HG03103 (cell line): ENCODE measurements at regions not wholly inside any gene's neighbourhood (a gene's known extent, or its start where the extent isn't known, plus 50 kb on each side); places are given as distances from the start of the nearest gene placed in this dataset.
"Not testable (repeated sequence)": the region's sequence is repeated elsewhere in the genome, so short reads cannot be mapped to it uniquely, and the experiment has no call there.

Experiments used
- ATAC-seq: cut with Tn5 transposase; IDR thresholded peaks from one replicate; pipeline ENCODE4 v1.9.1; 2021; ENCODE audit warnings: low read depth; ENCODE audit not compliant: unreplicated experiment

GRCh38 chr20:4635781-4636180 lies 50.5 kb upstream of the PRNP start:
- no peak for ATAC-seq

- ATAC-seq: no peak
Measured at GRCh38 chr20:4635342-4635741, 50.9 kb upstream of the PRNP start.

- no peak for ATAC-seq
Measured at GRCh38 chr20:4633780-4634179, 52.5 kb upstream of the PRNP start.

GRCh38 chr20:4633379-4633778 lies 52.9 kb upstream of the PRNP start:
- no peak for ATAC-seq

GRCh38 chr20:4632876-4633275 lies 53.4 kb upstream of the PRNP start:
- ATAC-seq: no peak

GRCh38 chr20:4626228-4626627 lies 60.0 kb upstream of the PRNP start:
- ATAC-seq: no peak

- no peak for ATAC-seq
Measured at GRCh38 chr20:4625687-4626086, 60.6 kb upstream of the PRNP start.

GRCh38 chr20:4624675-4625336 lies 61.5 kb upstream of the PRNP start:
- ATAC-seq: not testable (repeated sequence)

- not testable (repeated sequence) for ATAC-seq
Measured at GRCh38 chr20:4619144-4619543, 67.1 kb upstream of the PRNP start.

GRCh38 chr20:4617484-4617883 lies 68.8 kb upstream of the PRNP start:
- ATAC-seq: no peak

- no peak for ATAC-seq
Measured at GRCh38 chr20:4617019-4617418, 69.2 kb upstream of the PRNP start.

GRCh38 chr20:4613718-4614620 lies 72.3 kb upstream of the PRNP start:
- peak; percentile 67 for ATAC-seq

- no peak for ATAC-seq
Measured at GRCh38 chr20:4613184-4613583, 73.1 kb upstream of the PRNP start.

GRCh38 chr20:4610871-4611270 lies 75.4 kb upstream of the PRNP start:
- no peak for ATAC-seq

GRCh38 chr20:4609511-4609910 lies 76.7 kb upstream of the PRNP start:
- ATAC-seq: no peak

GRCh38 chr20:4608861-4609260 lies 77.4 kb upstream of the PRNP start:
- ATAC-seq: no peak

GRCh38 chr20:4607287-4607713 lies 79.0 kb upstream of the PRNP start:
- no peak for ATAC-seq

- no peak for ATAC-seq
Measured at GRCh38 chr20:4606051-4606450, 80.2 kb upstream of the PRNP start.

- no peak for ATAC-seq
Measured at GRCh38 chr20:4605166-4605565, 81.1 kb upstream of the PRNP start.

- ATAC-seq: no peak
Measured at GRCh38 chr20:4604580-4604979, 81.7 kb upstream of the PRNP start.

GRCh38 chr20:4603724-4604123 lies 82.5 kb upstream of the PRNP start:
- ATAC-seq: no peak

GRCh38 chr20:4602297-4602631 lies 84.0 kb upstream of the PRNP start:
- ATAC-seq: no peak
